Endodermal cell (in vitro differentiated cells): ENCODE measurements at regions not wholly inside any gene's neighbourhood (a gene's known extent, or its start where the extent isn't known, plus 50 kb on each side); places are given as distances from the start of the nearest gene placed in this dataset.

Source experiments
- DNase-seq: peaks from one replicate; pipeline ENCODE4 v3.0.0-alpha.2; 2017
- H3K27ac ChIP-seq: 2 replicates; pipeline ENCODE4 v1.5.1; 2013; ENCODE audit warnings: mild to moderate bottlenecking, low read depth, low read length, moderate library complexity
- H3K27me3 ChIP-seq: 2 replicates; pipeline ENCODE4 v1.6.1; 2013; ENCODE audit warnings: mild to moderate bottlenecking, low read length, moderate library complexity; ENCODE audit not compliant: insufficient read depth, control insufficient read depth, poor library complexity, severe bottlenecking
- H3K36me3 ChIP-seq: 2 replicates; pipeline ENCODE4 v1.7.0; 2013; ENCODE audit warnings: mild to moderate bottlenecking, low read length, moderate library complexity; ENCODE audit not compliant: control insufficient read depth, insufficient read depth
- H3K4me1 ChIP-seq: one replicate; pipeline ENCODE4 v1.7.0; 2013; ENCODE audit warnings: low read length; ENCODE audit not compliant: control insufficient read depth, insufficient read depth
- H3K4me3 ChIP-seq: 2 replicates; pipeline ENCODE4 v1.5.1; 2013; ENCODE audit warnings: mild to moderate bottlenecking, low read length, moderate library complexity
- H3K9ac ChIP-seq: 2 replicates; pipeline ENCODE4 v1.6.1; 2013; ENCODE audit warnings: mild to moderate bottlenecking, low read length, moderate library complexity; ENCODE audit not compliant: poor library complexity, severe bottlenecking; ENCODE audit errors: extremely low read depth
- H3K9me3 ChIP-seq: 2 replicates; pipeline ENCODE4 v1.6.1; 2013; ENCODE audit warnings: mild to moderate bottlenecking, low read length, moderate library complexity; ENCODE audit not compliant: control insufficient read depth
- H3K27ac Mint-ChIP-seq: 2 replicates; pipeline ENCODE4 v1.8.0; 2020; ENCODE audit warnings: mixed read lengths
- H3K27me3 Mint-ChIP-seq: 2 replicates; pipeline ENCODE4 v1.8.0; 2021; ENCODE audit warnings: mild to moderate bottlenecking, mixed read lengths; ENCODE audit not compliant: insufficient read depth
- H3K36me3 Mint-ChIP-seq: 2 replicates; pipeline ENCODE4 v1.8.0; 2020; ENCODE audit warnings: low read depth, mixed read lengths
- H3K4me1 Mint-ChIP-seq: 2 replicates; pipeline ENCODE4 v1.8.0; 2020; ENCODE audit warnings: mixed read lengths
- H3K4me3 Mint-ChIP-seq: 2 replicates; pipeline ENCODE4 v1.8.0; 2020; ENCODE audit warnings: mild to moderate bottlenecking, moderate library complexity, mixed read lengths
- H3K9me3 Mint-ChIP-seq: 2 replicates; pipeline ENCODE4 v1.8.0; 2020; ENCODE audit warnings: mild to moderate bottlenecking, mixed read lengths
- WGBS, 2 experiments: methylation state at CpG; one replicate each; pipeline versions ENCODE4 v1.1.5 to v1.1.7; 2013; ENCODE audit warnings: missing lambda C conversion rate in 2 of 2, mixed read lengths in 1 of 2; ENCODE audit not compliant: insufficient coverage in 1 of 2, insufficient read length in 1 of 2; 5-methylcytosine and 5-hydroxymethylcytosine counted together
- TF ChIP-seq, protein P1 (sequence below): fragments of 200-600 bp; sonication (generic); conservative IDR thresholded peaks from 2 replicates; pipeline ENCODE4 v1.5.0; 2021; ENCODE audit warnings: antibody characterized with exemption, mild to moderate bottlenecking

DNA sequence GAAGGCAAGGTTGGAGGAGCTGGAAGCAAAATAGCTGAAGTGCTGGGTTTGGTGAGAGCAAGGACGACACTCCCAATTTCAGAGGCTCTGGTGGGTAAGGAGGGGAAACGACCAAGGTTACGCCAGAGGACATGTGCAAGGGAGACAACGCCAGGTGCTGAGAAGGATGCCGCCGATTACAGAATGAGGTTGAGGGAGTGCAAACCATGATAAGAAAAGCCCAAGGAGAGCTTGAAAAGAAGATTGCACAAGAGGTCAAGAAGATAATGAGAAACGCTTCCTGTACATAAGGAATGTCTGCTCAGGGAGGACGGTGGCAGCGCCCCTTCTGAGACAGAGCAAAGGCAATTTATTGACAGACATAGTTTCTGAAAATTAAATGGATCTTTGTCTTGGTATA, 382.0 kb upstream of the PROX1 start:
- H3K4me3 Mint-ChIP-seq = no peak overlapping the region
- H3K27ac Mint-ChIP-seq = no peak overlapping the region
- WGBS, 2 experiments = 91 to 94% methylated on average over 7 to 9 of the region's 9 CpGs

DNA sequence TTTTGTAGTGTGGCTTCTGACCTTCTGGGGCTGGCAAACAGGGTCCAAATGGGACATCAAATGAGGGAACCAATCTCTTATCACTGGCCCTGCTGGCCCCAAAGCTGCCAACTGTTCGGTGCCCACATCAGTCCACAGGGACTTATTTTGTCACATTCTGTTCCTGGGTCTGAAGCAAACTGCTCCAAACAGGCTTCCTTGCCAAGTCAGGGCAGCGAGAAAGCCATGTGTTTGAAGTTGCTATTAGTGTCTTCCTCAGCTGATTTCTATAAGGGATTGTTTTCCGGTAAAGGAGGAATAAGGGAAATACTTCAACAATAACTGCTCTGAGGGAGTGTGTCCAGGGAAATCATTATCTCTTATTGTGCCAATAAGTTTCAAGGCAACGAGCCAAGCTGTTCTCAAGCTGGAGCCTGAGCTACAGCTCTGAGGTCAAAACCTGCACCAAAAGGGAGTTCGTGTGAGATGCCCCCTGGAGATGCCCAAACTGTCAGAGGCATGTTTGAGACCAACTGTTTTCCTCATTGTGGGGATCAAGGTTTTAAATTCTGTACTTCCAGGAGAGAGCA, 381.4 kb upstream of the PROX1 start:
- Mint-ChIP-seq H3K27ac (no peak overlapping the region), H3K36me3 (no peaks in the 10 kb centered on the region), H3K4me1 (peaks cover 4% of the 10 kb centered on the region), H3K27me3 (peaks cover 5% of the 10 kb centered on the region), H3K9me3 (no peaks in the 10 kb centered on the region), H3K4me3 (no peak overlapping the region)
- no peak overlapping the region for H3K9ac ChIP-seq
- no peak overlapping the region for H3K27ac ChIP-seq
- H3K9me3 ChIP-seq = no peaks in the 10 kb centered on the region
- H3K4me1 ChIP-seq = no peaks in the 10 kb centered on the region
- H3K4me3 ChIP-seq = no peak overlapping the region
- 89 to 90% methylated on average over 5 of the region's 5 CpGs for WGBS, 2 experiments
- DNase-seq = no peak
- no peaks in the 10 kb centered on the region for H3K27me3 ChIP-seq
- TF ChIP-seq, protein P1, sequence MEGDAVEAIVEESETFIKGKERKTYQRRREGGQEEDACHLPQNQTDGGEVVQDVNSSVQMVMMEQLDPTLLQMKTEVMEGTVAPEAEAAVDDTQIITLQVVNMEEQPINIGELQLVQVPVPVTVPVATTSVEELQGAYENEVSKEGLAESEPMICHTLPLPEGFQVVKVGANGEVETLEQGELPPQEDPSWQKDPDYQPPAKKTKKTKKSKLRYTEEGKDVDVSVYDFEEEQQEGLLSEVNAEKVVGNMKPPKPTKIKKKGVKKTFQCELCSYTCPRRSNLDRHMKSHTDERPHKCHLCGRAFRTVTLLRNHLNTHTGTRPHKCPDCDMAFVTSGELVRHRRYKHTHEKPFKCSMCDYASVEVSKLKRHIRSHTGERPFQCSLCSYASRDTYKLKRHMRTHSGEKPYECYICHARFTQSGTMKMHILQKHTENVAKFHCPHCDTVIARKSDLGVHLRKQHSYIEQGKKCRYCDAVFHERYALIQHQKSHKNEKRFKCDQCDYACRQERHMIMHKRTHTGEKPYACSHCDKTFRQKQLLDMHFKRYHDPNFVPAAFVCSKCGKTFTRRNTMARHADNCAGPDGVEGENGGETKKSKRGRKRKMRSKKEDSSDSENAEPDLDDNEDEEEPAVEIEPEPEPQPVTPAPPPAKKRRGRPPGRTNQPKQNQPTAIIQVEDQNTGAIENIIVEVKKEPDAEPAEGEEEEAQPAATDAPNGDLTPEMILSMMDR = no peak
- H3K36me3 ChIP-seq = no peaks in the 10 kb centered on the region

More for the DNA sequence above, 382.0 kb upstream of the PROX1 start:
- H3K27me3 ChIP-seq = no peaks in the 10 kb centered on the region
- TF ChIP-seq, protein P1 = no peak
- no peak overlapping the region for H3K4me3 ChIP-seq
- no peaks in the 10 kb centered on the region for H3K9me3 ChIP-seq
- H3K36me3 Mint-ChIP-seq = no peaks in the 10 kb centered on the region
- DNase-seq = no peak
- H3K4me1 ChIP-seq = no peaks in the 10 kb centered on the region
- H3K4me1 Mint-ChIP-seq = peaks cover 4% of the 10 kb centered on the region
- peaks cover 5% of the 10 kb centered on the region for H3K27me3 Mint-ChIP-seq
- no peaks in the 10 kb centered on the region for H3K36me3 ChIP-seq
- H3K9me3 Mint-ChIP-seq = no peaks in the 10 kb centered on the region
- no peak overlapping the region for H3K9ac ChIP-seq
- no peak overlapping the region for H3K27ac ChIP-seq

DNA sequence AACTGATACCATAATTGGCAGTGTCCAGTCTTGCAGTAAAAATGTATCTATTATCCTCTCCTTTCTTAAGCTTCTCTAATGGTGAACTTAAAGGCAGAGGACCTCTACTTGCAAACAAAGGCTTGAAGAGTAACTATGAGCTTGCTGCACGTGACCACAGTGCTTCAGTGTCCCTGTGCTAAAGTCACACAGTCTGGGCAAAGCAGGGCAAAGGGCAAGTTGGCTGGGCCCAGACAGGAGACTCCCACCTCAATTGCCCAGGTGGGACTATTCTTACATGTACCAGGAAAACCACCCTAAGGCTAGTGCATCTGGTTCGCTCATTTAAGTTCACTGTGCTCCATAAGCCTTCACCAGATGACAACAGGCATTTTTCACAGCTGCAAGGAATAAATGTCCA, 374.2 kb upstream of the PROX1 start:
- no peak overlapping the region for H3K4me3 ChIP-seq
- no peak overlapping the region for H3K27ac ChIP-seq
- TF ChIP-seq, protein P1 = no peak
- H3K4me1 ChIP-seq = peaks cover 5% of the 10 kb centered on the region
- Mint-ChIP-seq H3K27ac (no peak overlapping the region), H3K4me3 (no peak overlapping the region), H3K9me3 (no peaks in the 10 kb centered on the region), H3K27me3 (peaks cover 28% of the 10 kb centered on the region), H3K36me3 (no peaks in the 10 kb centered on the region), H3K4me1 (peaks cover 9% of the 10 kb centered on the region)
- no peak overlapping the region for H3K9ac ChIP-seq
- H3K27me3 ChIP-seq = peaks cover 11% of the 10 kb centered on the region
- H3K36me3 ChIP-seq = no peaks in the 10 kb centered on the region
- DNase-seq = no peak
- H3K9me3 ChIP-seq = no peaks in the 10 kb centered on the region
- WGBS, 2 experiments = 94 to 95% methylated on average over 2 of the region's 2 CpGs
